ENCODE measurements at regions not wholly inside any gene's neighbourhood (a gene's known extent, or its start where the extent isn't known, plus 50 kb on each side); places are given as distances from the start of the nearest gene placed in this dataset.

DNA sequence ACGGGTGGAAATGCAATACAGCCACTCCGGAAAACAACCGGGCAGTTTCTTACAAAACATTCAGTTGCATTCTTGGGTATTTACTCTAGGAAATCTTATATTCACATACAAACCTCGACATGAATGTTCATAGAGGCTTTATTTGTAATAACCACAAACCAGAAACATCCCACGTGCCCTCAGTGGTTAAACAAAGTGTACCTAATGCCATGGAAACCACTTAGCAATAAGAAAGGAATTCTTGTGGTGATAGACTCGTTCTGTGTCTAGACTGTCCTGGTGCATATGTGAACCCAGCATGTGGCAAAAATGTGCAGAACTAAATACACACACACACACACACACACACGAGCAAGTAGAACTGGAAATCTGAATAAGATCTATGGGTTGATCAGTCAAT lies 1073.3 kb downstream of the TBC1D22A start:
- Mint-ChIP-seq H3K27ac (no peak overlapping the region), H3K36me3 (no peaks in the 10 kb centered on the region), H3K27me3 (peaks cover 48 to 68% of the 10 kb centered on the region in 2 donors), H3K4me1 (peaks cover 2 to 6% of the 10 kb centered on the region in 2 donors), H3K4me3 (no peak overlapping the region), H3K9me3 (peaks cover 0 to 3% of the 10 kb centered on the region in 2 donors)
- ATAC-seq (replicated peaks) (no peak), DNase-seq (no peak)

DNA sequence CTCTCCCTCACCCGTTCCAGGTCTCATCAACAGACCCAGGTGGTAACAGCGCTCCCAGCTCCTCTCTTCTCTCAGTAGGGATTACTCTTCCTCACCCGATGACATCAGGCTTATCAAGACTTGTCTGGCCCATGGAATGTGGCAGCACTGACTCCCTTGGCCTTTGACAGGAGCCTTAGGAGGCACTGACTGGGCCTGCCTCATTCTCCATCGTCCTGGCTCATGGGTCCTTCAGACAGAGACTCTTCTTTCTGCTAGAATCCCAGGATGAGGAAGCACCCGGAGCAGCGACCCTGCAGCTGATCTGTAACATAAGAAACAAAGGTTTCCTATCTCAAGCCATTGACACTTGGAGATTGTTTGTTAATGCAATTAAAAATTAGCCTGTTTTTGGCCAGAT lies 1063.6 kb downstream of the TBC1D22A start:
- H3K36me3 Mint-ChIP-seq: no peaks in the 10 kb centered on the region

DNA sequence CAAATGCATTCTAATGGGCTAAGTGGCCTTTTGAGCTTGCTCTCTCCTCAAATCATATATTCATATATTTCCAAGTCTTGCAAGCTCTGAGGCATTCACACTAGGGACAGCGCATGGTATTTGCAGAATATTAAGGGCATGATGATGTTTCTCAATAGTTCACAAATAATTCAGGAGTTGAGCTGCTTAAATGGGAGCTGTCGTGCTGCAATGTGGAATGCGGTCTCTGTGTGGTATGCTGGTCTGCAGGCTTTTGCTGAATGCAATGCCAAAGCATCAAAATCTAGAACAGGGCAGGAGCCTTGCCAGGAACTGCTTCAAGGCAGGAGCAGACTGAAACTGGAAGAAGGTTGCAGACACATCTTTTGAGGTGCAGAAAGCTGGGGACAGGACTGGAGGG lies 1060.0 kb downstream of the TBC1D22A start:
- Mint-ChIP-seq H3K9me3 (peaks cover 6 to 11% of the 10 kb centered on the region in 2 donors), H3K4me1 (no peaks in the 10 kb centered on the region), H3K4me3 (no peak overlapping the region), H3K36me3 (no peaks in the 10 kb centered on the region), H3K27me3 (peaks cover 16 to 25% of the 10 kb centered on the region in 2 donors), H3K27ac (no peak overlapping the region)
- ATAC-seq (replicated peaks) (no peak), DNase-seq (no peak)

More for the DNA sequence above, 1063.6 kb downstream of the TBC1D22A start:
- Mint-ChIP-seq H3K4me1 (no peaks in the 10 kb centered on the region), H3K9me3 (peaks cover 5 to 9% of the 10 kb centered on the region in 2 donors), H3K4me3 (no peak overlapping the region), H3K27me3 (peaks cover 18 to 36% of the 10 kb centered on the region in 2 donors), H3K27ac (no peak overlapping the region)
- no peak for DNase-seq
- no peak for ATAC-seq (replicated peaks)

DNA sequence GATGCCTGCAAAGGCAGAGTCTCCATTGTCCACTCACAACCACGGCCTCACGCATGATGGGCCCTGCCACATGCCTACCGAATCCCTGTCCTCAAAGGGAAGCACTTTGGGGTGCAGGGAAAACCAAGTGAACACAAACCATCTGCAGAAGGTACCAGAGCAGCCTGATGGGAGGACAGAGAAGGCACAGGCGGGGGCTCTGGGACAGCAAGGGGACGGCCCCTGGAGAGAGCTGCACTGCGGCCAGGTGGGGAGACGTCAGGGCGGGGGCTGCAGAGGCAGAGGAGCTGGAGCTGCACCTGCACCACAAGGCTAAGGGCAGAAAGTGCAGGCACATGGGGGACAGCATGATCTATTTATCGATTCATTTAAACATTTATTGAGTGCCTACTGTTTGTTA lies 1056.0 kb downstream of the TBC1D22A start:
- H3K27ac Mint-ChIP-seq: no peak overlapping the region
- no peak overlapping the region for H3K4me3 Mint-ChIP-seq
- DNase-seq (no peak), ATAC-seq (replicated peaks) (no peak)
- H3K9me3 Mint-ChIP-seq: peaks cover 5 to 8% of the 10 kb centered on the region in 2 donors
- H3K27me3 Mint-ChIP-seq: peaks cover 12 to 21% of the 10 kb centered on the region in 2 donors
- H3K36me3 Mint-ChIP-seq: no peaks in the 10 kb centered on the region
- H3K4me1 Mint-ChIP-seq: no peaks in the 10 kb centered on the region

DNA sequence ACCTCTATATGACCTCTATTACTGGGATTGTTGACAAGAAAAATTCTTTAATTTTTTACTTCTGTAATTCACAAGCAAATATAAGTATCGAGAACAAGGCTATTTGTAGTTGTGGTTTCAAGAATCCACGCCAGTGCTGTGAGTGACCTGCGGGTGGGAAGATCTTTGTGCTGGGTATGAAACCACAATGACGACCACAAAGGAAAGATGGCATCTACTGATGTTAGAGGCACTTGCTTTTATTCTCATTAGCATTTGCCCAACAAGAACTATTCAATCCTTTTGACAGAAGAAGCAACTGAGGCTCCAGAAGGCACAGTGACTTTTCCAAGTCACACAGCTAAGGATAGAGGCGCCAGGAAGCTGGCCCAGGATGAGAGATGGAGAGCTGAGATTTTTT lies 1054.9 kb downstream of the TBC1D22A start:
- DNase-seq (no peak), ATAC-seq (replicated peaks) (no peak)
- H3K27ac Mint-ChIP-seq: no peak overlapping the region
- no peaks in the 10 kb centered on the region for H3K36me3 Mint-ChIP-seq
- peaks cover 3 to 4% of the 10 kb centered on the region in 2 donors for H3K9me3 Mint-ChIP-seq
- no peak overlapping the region for H3K4me3 Mint-ChIP-seq
- peaks cover 9 to 10% of the 10 kb centered on the region in 2 donors for H3K27me3 Mint-ChIP-seq
- no peaks in the 10 kb centered on the region for H3K4me1 Mint-ChIP-seq

DNA sequence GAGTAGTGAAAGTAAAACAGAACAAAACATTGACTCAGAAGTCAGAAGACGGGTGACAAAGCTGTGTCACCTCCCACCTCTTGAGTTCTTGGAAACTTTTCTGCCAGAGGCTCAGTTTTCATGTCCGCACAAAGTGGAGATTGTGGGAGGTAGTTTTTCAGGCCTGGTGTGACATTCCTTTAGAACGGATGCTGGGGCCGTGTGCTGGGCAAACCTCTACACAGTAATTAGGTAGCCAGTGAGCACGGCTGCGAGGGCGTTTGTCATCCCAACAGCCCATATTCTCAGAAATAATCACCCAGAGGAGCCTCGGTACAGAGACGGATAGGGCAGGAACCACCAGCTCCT lies 1054.4 kb downstream of the TBC1D22A start:
- H3K4me1 Mint-ChIP-seq: no peaks in the 10 kb centered on the region
- no peak overlapping the region for H3K4me3 Mint-ChIP-seq
- H3K36me3 Mint-ChIP-seq: no peaks in the 10 kb centered on the region
- H3K27ac Mint-ChIP-seq: no peak overlapping the region
- ATAC-seq (replicated peaks) (no peak), DNase-seq (no peak)
- peaks cover 3 to 4% of the 10 kb centered on the region in 2 donors for H3K9me3 Mint-ChIP-seq
- H3K27me3 Mint-ChIP-seq: peaks cover 12 to 14% of the 10 kb centered on the region in 2 donors

DNA sequence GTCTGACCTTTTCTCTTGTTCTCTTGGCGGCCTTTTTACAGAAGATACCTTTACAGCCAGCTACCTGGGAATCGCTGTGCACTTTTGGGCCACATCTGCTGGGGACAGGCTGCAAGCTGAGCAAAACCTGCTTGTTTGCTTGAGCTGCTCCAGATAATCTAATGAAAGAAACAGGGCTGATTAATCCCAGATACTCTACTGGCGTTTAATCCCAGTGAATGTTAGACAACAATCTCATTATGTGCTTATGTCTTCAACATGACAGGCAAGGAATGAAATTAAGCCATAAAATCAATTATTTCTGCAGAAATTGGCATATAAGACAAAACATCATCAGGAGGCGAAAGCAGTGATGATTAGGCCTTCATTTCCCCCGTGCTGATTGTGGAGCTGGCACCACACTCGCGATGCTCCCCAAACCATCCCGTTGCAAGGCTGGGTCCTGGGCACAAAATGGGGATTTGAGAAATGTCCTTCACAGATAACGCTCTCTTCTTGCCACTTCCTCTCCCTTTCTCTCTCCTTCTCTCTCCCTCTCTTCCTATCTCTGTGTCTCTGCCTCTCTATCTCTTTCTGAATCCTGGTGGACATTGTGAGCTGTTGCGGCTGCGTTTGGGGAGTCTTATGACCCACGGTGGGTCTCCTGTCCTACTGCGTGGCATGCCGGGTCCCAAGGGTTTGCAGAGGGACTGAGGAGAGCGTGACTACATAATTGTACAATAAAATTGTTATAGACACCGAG lies 1053.8 kb downstream of the TBC1D22A start:
- DNase-seq (no peak), ATAC-seq (replicated peaks) (no peak)
- Mint-ChIP-seq H3K27me3 (peaks cover 13 to 16% of the 10 kb centered on the region in 2 donors), H3K4me3 (no peak overlapping the region), H3K27ac (no peak overlapping the region), H3K9me3 (peaks cover 3 to 4% of the 10 kb centered on the region in 2 donors), H3K36me3 (no peaks in the 10 kb centered on the region), H3K4me1 (no peaks in the 10 kb centered on the region)

DNA sequence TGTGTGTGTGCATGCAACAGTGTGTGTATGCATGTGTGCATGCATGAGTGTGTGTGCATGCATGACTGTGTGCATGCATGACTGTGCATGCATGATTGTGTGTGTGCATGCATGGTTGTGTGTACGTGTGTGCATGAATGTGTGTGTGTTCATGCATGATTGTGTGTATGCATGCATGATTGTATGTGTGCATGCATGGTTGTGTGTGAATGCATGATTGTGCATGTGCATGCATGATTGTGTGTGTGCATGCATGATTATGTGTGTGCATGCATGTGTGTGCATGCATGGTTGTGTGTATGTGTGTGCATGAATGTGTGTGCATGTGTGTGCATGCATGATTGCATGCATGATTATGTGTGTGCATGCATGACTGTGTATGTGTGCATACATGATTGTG lies 1052.0 kb downstream of the TBC1D22A start:
- H3K4me1 Mint-ChIP-seq: no peaks in the 10 kb centered on the region
- no peak for DNase-seq
- H3K27ac Mint-ChIP-seq: no peak overlapping the region
- no peaks in the 10 kb centered on the region for H3K36me3 Mint-ChIP-seq
- no peak overlapping the region for H3K4me3 Mint-ChIP-seq
- peaks cover 23 to 29% of the 10 kb centered on the region in 2 donors for H3K27me3 Mint-ChIP-seq
- peaks cover 4 to 9% of the 10 kb centered on the region in 2 donors for H3K9me3 Mint-ChIP-seq
- ATAC-seq (replicated peaks): no peak

DNA sequence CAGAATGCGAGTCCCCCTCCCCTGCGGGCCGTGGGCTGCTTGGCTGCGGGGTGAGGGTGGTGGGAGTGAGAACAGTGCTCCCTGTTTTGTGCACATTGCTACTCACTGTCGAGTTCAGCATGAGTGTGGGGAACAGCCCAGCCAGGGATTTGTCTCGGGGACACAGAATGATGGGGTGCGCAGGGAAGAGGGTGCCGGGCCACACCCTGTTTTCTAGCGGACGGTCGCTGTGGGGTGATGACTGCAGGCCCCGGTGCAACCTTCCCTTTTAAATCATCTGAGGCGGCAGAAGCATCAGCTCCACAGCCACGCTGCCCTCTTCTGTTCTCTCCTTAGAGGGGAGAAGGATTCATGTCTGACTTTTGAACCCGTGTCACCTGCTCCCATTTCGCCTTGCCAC lies 1051.2 kb downstream of the TBC1D22A start:
- H3K4me1 Mint-ChIP-seq: no peaks in the 10 kb centered on the region
- H3K27me3 Mint-ChIP-seq: peaks cover 23 to 34% of the 10 kb centered on the region in 2 donors
- H3K4me3 Mint-ChIP-seq: no peak overlapping the region
- H3K36me3 Mint-ChIP-seq: no peaks in the 10 kb centered on the region
- no peak for DNase-seq
- H3K9me3 Mint-ChIP-seq: peaks cover 4 to 9% of the 10 kb centered on the region in 2 donors
- ATAC-seq (replicated peaks): no peak
- H3K27ac Mint-ChIP-seq: no peak overlapping the region

DNA sequence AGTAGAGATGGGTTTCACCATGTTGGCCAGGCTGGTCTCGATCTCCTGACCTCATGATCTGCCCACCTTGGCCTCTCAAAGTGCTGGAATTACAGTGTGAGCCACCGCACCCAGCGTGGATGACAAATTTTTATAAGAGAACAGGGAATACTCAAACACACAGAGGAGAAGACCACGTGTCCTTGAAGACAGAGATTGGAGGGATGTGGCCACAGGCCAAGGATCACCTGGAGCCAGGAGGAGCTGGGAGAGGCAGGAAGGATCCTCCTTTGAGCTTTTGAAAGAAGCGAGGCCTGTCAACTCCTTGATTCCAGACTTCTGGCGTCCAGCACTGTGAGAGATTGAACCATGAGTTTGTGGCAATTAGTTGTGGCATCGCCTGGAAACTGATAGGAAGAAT lies 1049.5 kb downstream of the TBC1D22A start:
- Mint-ChIP-seq H3K4me1 (no peaks in the 10 kb centered on the region), H3K36me3 (no peaks in the 10 kb centered on the region), H3K9me3 (peaks cover 0 to 6% of the 10 kb centered on the region in 2 donors), H3K27ac (no peak overlapping the region), H3K27me3 (peaks cover 27 to 46% of the 10 kb centered on the region in 2 donors), H3K4me3 (no peak overlapping the region)
- no peak for ATAC-seq (replicated peaks)
- no peak for DNase-seq

DNA sequence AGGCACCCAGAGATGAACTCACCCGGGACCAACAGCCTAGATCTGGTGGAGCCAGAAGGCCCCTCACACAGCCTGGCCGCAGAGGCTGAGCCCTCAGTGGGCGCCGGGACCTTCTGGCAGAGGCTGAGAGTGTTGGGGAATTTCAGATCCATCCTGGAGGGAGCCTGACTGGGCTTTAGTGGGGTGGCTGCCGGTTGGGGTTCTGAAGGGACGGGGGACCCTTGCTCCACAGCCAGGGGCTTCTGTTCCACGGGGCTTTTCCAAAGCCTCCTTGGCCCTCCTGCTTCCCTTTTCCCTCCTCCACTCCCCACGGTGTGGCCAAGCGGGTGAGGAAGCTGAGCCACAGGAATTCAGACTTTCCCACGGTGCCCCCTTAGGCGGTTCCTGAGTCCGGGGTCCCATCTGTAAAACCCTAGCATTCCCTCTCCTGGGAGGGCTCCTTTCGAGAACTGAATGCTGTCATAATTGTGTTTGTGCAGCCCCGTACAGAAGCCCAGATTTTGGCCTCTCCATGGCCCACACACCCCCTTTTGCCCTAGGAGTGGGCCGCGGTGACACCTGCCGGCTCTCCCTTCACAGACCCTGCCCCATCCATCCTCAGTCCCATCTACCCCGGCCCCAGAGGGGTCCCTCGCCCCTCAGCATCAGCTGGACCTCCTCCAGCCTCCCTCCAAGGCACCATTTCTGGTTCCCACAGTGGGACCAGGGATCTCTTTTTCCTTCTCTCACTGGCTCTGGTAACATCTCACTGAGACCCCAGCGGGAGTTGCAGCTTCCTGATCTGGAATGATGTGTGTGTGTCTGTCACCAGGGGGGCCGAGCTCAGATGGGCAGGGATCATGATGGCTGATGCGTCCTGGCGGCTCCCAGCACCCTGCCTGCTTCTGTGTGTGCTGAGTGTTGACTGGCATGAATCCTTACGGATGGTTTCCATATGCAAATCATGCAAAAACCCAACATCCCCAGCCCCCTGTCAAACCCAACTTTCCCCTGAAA lies 1048.4 kb downstream of the TBC1D22A start:
- no peaks in the 10 kb centered on the region for H3K4me1 Mint-ChIP-seq
- no peaks in the 10 kb centered on the region for H3K36me3 Mint-ChIP-seq
- DNase-seq (no peak), ATAC-seq (replicated peaks) (no peak)
- peaks cover 0 to 6% of the 10 kb centered on the region in 2 donors for H3K9me3 Mint-ChIP-seq
- no peak overlapping the region for H3K4me3 Mint-ChIP-seq
- H3K27me3 Mint-ChIP-seq: peaks cover 28 to 50% of the 10 kb centered on the region in 2 donors
- H3K27ac Mint-ChIP-seq: no peak overlapping the region

DNA sequence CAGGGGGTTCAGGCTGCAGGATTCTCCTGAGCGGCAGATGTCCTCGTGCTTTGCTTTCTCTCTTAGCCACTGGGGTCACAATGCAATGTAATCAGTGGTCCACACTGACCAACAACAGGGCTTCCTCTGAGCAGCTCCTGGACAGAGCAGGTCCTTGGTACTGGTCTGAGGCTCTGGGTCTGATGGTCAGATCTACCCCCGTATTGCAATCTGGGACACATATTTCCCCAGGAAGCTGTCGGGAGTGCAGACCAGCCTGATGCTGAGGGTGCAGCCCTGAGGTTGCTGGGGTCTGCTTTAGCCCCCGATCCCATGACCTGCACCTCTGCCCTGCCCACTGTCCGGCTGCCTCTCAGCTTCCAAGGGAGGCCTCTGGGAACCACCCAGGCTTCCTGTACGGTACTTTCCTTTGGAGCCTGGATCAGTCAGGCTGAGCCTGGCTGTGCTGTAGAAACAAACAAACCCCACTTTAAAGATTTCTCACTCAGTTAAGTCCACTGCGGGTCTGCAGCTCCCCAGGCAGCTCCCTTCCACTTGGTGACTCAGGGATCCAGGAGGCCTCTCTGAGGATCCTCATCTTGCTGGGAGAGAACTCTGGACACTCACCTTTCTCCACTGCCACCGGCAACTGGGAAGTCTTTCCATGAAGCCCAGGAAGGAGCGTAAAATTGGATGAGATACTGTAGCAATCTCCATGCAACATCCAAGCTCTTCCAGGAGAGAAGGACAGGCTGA lies 1046.6 kb downstream of the TBC1D22A start:
- DNase-seq (no peak), ATAC-seq (replicated peaks) (no peak)
- no peak overlapping the region for H3K27ac Mint-ChIP-seq
- no peak overlapping the region for H3K4me3 Mint-ChIP-seq
- H3K9me3 Mint-ChIP-seq: peaks cover 0 to 6% of the 10 kb centered on the region in 2 donors
- H3K36me3 Mint-ChIP-seq: no peaks in the 10 kb centered on the region
- H3K27me3 Mint-ChIP-seq: peaks cover 30 to 55% of the 10 kb centered on the region in 2 donors
- no peaks in the 10 kb centered on the region for H3K4me1 Mint-ChIP-seq

DNA sequence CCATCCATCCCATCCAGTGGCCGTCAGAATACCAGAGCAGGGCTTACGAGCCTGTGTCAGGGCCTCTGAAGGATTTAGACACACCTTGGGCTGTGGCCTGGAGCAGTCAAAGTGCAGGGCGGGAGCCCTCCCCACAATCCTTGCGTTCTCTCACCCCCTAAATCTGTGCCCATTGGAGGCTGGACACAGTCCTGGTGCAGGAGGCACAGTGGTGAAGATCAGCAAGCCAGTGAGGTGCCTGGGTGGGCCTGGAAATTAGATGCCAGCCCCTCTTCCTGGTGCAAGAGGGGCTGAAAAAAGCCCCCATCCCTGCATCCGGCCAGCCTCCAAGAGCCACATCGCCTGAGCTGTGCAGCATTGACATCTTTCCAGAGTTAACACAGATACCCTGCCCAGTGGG lies 1045.8 kb downstream of the TBC1D22A start:
- ATAC-seq (replicated peaks) (no peak), DNase-seq (no peak)
- peaks cover 0 to 6% of the 10 kb centered on the region in 2 donors for H3K9me3 Mint-ChIP-seq
- H3K36me3 Mint-ChIP-seq: no peaks in the 10 kb centered on the region
- no peak overlapping the region for H3K27ac Mint-ChIP-seq
- H3K4me3 Mint-ChIP-seq: no peak overlapping the region
- no peaks in the 10 kb centered on the region for H3K4me1 Mint-ChIP-seq
- H3K27me3 Mint-ChIP-seq: peaks cover 36 to 60% of the 10 kb centered on the region in 2 donors

DNA sequence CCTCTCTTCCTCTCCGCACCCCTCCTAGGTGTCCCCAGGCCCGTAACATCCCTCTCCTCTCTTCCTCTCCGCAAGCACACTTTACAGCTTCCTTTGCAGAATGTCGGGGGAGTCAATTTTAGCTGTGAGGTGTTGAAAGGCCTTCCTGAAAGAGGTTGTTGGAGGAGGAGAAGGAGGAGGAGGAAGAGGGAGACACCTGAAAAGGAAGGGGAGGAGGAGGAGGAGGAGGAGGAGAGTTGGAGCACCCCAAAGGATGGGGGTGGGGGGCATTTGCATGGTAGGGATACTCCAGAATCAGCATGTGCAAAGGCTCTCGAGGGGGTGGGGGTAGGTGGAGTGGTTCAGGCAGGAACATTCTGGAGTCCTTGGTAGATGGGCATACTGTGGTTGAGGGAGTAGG lies 1045.1 kb downstream of the TBC1D22A start:
- DNase-seq (no peak), ATAC-seq (replicated peaks) (no peak)
- H3K4me1 Mint-ChIP-seq: no peaks in the 10 kb centered on the region
- no peaks in the 10 kb centered on the region for H3K36me3 Mint-ChIP-seq
- H3K4me3 Mint-ChIP-seq: no peak overlapping the region
- peaks cover 40 to 68% of the 10 kb centered on the region in 2 donors for H3K27me3 Mint-ChIP-seq
- peaks cover 0 to 6% of the 10 kb centered on the region in 2 donors for H3K9me3 Mint-ChIP-seq
- H3K27ac Mint-ChIP-seq: no peak overlapping the region
